Fibroblast of lung (primary cell): ENCODE measurements at regions not wholly inside any gene's neighbourhood (a gene's known extent, or its start where the extent isn't known, plus 50 kb on each side); places are given as distances from the start of the nearest gene placed in this dataset.

Source experiments
- EZH2 ChIP-seq: IDR thresholded peaks from 2 replicates; pipeline ENCODE4 v1.5.1; 2012; ENCODE audit warnings: low read length, control low read depth, mild to moderate bottlenecking; ENCODE audit errors: missing control alignments
- TF ChIP-seq, protein P1 (sequence below), 2 donors: IDR thresholded peaks in 1 of 2; conservative IDR thresholded peaks in 1 of 2; 1 replicate in 1 of 2; 2 replicates in 1 of 2; pipeline ENCODE4 v1.5.1; 2011 to 2012; ENCODE audit warnings: low read length in 2 of 2, control low read depth in 1 of 2, inconsistent platforms in 1 of 2, low read depth in 1 of 2, mild to moderate bottlenecking in 1 of 2

DNA sequence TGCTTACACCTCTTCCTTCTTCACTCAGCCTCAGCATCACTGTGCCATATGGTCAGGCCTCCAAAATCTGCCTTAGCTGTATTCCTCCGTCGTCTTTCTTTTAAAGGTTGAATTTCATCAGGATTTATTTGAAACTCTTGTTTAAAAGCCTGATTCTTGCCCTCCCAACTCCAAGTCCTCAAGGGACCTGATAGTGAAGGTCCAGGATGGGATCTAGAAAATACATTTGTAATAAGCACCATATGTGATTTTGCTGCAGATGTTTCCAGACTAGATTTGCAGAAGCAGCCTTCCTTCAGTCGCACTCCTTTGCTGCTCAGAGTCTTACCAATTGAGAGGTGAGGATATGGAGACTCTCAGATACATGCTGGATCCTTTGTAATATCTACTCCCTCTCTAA, 101.0 kb upstream of the ANKRD1 start:
- TF ChIP-seq, protein P1, sequence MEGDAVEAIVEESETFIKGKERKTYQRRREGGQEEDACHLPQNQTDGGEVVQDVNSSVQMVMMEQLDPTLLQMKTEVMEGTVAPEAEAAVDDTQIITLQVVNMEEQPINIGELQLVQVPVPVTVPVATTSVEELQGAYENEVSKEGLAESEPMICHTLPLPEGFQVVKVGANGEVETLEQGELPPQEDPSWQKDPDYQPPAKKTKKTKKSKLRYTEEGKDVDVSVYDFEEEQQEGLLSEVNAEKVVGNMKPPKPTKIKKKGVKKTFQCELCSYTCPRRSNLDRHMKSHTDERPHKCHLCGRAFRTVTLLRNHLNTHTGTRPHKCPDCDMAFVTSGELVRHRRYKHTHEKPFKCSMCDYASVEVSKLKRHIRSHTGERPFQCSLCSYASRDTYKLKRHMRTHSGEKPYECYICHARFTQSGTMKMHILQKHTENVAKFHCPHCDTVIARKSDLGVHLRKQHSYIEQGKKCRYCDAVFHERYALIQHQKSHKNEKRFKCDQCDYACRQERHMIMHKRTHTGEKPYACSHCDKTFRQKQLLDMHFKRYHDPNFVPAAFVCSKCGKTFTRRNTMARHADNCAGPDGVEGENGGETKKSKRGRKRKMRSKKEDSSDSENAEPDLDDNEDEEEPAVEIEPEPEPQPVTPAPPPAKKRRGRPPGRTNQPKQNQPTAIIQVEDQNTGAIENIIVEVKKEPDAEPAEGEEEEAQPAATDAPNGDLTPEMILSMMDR (conservative IDR thresholded peaks at IDR 0.05 in 1 of 2, IDR thresholded peaks at IDR 0.05 in 1 of 2; ENCODE audit: low read depth in 1 of 2, low read length in 2 of 2) = no peak
- no peak for TF ChIP-seq EZH2
